ENCODE measurements at regions not wholly inside any gene's neighbourhood (a gene's known extent, or its start where the extent isn't known, plus 50 kb on each side); places are given as distances from the start of the nearest gene placed in this dataset.
A peak's percentile ranks its signal among the peaks of the same experiment; 100 is the strongest.

GRCh38 chr3:101172516-101172915 lies 147.9 kb downstream of the IMPG2 start:
- DNase-seq (ENCODE audit: low read depth): no peak

DNA sequence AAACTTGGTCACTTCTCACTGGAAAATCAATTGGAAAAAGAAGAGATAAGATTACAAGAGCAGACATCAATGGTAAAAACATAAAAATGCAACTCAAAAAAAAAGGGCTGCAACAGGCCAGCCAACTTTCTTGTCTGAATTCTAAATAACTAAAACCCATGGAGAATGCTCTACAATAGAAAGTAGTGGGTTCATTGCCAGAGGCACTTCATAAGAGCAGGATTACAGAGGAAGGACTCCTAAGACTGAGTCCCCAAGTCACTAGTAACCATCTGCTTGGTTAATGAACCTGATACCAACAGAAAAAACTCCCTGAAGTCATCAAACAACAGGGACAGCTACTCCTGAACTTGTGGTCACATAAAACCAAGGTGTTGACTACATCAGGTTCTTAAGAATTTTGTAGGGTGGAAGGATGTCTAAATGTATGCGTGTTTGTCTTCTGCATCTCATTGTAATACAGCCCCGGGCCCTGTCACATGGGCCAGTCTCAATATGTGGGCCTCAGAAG lies 148.6 kb downstream of the IMPG2 start:
- DNase-seq (ENCODE audit: low read depth): no peak

DNA sequence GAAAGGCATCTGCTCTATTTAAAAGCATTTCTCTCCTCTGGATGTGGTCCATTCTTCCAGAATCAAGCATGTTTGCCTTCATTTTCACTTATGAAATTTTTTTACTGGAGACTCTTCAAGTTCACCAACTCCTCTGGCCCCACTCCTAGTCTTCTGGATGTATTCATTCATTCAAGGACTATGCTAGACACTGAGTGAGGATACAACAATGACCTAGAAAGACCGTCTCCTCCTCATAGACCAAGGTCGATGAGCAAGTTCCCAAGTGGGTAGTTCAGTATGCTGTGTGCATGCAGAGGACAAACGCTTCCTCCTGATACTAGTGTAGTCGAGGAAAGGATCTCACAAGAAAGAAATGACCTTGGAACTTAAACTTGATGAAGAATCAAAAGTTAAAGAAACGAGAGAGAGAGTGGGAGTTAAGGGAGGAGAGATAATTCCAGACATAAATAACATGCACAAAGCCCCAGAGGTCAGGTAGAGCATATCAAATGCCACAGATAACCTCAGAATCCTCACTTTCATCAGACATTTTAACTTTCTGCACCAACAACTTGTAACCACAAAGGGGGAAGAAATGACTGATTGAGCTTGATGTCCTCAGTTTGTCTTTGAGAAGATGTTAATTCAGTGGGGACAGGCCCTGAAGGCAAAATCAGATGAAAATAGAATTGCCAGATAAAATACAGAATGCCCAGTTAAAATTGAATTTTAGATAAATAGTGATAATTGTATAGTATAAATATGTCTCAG lies 149.4 kb downstream of the IMPG2 start:
- no peak for DNase-seq (ENCODE audit: low read depth)

DNA sequence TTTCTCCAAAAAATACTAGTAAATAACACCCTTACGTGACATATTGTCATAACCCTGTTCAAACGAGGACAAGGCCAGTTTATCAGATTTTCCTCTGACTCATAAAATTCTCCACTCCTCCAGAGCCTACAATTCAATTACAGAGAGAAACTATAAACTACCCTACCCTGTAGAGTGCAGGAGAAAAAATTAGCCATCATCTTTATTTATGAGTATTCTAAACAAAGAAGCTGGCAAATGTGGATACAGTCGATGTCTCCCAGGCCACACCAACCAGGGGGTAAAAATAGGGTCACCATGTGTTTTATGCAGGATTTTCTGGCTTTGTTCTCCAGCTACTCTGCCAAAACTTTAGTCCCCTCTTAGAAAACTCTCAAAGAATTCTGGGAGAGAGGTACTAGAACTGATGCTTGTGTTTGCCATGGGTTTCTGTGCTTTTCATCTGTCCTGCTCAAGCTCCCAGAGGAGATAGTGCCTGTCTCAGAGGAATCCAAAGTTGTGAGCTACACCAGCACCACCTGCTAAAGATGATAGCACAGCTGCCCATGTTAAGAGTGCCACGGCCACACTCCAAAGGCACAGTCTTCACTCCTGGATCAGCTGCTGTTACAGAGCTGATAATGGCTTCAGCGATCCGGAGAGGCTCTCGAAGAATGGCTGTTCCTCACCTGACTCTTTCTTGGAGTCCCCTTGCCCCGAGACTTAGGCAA lies 150.2 kb downstream of the IMPG2 start:
- peak; percentile 54 for DNase-seq (ENCODE audit: low read depth)

- no peak for DNase-seq (ENCODE audit: low read depth)
Observed at GRCh38 chr3:101169516-101169915, 150.9 kb downstream of the IMPG2 start.

GRCh38 chr3:101167376-101167775 lies 153.0 kb downstream of the IMPG2 start:
- DNase-seq (ENCODE audit: low read depth): no peak

DNA sequence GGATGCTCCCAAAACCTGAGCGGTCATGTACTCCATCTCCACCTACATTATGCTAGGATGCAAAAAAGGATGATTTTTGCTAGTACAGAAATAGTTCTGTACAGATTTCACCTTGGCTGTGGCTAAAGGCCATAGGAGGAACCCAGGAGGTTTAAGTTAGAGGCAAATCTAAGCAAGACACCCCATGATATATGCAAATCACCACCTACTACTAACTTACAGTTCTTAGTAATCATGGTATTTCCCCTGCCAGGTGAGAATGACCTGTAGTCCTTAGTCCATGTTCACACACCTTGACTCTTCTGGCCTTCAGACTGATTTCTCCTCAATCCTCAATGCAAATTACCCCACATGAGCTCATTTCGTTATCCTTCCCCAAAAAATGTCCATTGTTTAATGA lies 154.2 kb downstream of the IMPG2 start:
- DNase-seq (ENCODE audit: low read depth): no peak

DNA sequence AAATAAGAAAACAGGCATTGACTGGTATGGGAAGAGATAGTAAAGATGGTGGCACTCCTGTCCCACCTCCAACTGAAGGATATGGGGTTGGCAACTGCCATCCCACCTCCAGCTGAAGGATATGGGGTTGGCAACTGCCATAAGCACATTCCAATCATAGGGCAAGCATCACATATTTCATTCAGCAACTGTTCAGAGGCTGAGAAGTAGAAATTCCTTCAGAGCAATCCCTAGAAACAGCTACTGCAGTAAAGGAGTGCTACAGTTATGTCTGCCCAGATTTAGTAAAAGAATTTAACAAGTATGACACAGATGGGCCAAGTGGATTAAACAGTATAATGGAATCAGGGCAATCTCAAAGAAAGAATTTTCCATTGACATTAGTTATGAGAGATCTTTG lies 156.8 kb downstream of the IMPG2 start:
- no peak for DNase-seq (ENCODE audit: low read depth)

- DNase-seq (ENCODE audit: low read depth): no peak
Observed at GRCh38 chr3:101159478-101159877, 160.9 kb downstream of the IMPG2 start.

- DNase-seq (ENCODE audit: low read depth): no peak
Observed at GRCh38 chr3:101158374-101158773, 162.0 kb downstream of the IMPG2 start.

- no peak for DNase-seq (ENCODE audit: low read depth)
Observed at GRCh38 chr3:101156787-101157345, 163.5 kb downstream of the IMPG2 start.

DNA sequence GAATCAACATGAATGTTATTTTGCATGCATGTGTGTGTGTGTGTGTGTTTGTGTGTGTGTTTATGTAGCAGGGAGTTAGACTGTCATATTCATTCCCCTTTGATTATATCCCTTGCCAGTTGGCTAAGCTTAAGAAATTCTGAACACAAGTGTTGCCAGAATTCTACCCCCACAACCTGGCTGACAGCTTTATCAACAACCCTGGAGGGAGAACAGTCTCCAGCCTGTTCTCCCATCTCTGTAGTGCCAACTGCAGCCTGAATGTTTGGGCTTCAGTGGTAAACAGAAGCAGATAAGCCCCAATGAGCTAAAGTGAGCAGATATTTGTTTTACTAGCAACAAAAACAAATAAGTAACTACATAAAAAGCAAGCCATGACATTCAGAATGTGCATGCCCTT lies 162.6 kb upstream of the ABI3BP start:
- DNase-seq (ENCODE audit: low read depth): no peak

- no peak for DNase-seq (ENCODE audit: low read depth)
Observed at GRCh38 chr3:101154401-101154800, 161.2 kb upstream of the ABI3BP start.

GRCh38 chr3:101151286-101151913 lies 158.2 kb upstream of the ABI3BP start:
- no peak for DNase-seq (ENCODE audit: low read depth)

- DNase-seq (ENCODE audit: low read depth): no peak
Observed at GRCh38 chr3:101150504-101150903, 157.3 kb upstream of the ABI3BP start.

DNA sequence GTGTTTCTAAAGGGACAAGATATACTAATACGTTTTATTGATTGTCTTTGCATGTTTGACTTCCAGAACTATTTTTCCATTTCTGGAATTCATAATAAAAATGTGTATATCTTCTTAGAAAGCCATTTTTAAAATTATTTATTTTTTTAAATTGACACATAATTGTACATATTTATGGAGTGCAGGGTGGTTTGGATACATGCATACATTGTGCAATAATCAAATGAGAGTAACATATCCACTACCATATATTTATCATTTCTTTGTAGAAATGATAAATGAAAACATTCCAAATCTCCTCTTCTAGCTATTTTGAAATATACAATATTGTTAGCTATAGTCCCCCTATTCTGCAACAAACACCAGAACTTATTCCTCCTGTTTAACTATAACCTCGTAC lies 156.5 kb upstream of the ABI3BP start:
- DNase-seq (ENCODE audit: low read depth): no peak

GRCh38 chr3:101149251-101149650 lies 156.0 kb upstream of the ABI3BP start:
- no peak for DNase-seq (ENCODE audit: low read depth)

- DNase-seq (ENCODE audit: low read depth): no peak
Observed at GRCh38 chr3:101148001-101148400, 154.8 kb upstream of the ABI3BP start.

DNA sequence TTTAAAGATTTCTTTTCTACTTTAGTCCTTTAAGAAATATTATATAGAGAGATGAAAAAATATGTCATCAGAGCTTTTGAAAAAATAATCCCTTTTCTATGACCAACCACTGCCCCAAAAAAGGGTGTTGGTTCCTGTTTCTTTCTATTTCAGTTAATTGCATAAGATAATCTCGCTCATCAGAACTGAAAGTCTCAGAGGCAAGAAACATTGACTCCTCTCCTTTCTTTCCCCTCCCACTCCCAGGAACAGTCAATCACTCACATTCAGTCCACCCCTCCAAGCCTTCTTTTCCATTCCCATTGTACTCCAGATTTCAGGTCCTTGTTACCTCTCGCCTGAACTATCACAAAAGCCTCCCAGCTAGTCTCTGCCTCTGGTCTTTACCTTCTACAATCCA lies 153.7 kb upstream of the ABI3BP start:
- DNase-seq (ENCODE audit: low read depth): no peak

GRCh38 chr3:101144105-101144504 lies 150.9 kb upstream of the ABI3BP start:
- no peak for DNase-seq (ENCODE audit: low read depth)

- no peak for DNase-seq (ENCODE audit: low read depth)
Observed at GRCh38 chr3:101143012-101143411, 149.8 kb upstream of the ABI3BP start.

GRCh38 chr3:101142160-101142559 lies 148.9 kb upstream of the ABI3BP start:
- DNase-seq (ENCODE audit: low read depth): no peak

GRCh38 chr3:101141135-101141534 lies 147.9 kb upstream of the ABI3BP start:
- peak; percentile 32 for DNase-seq (ENCODE audit: low read depth)
